ENCODE measurements at regions not wholly inside any gene's neighbourhood (a gene's known extent, or its start where the extent isn't known, plus 50 kb on each side); places are given as distances from the start of the nearest gene placed in this dataset.
A peak's percentile ranks its signal among the peaks of the same experiment; 100 is the strongest.

DNA sequence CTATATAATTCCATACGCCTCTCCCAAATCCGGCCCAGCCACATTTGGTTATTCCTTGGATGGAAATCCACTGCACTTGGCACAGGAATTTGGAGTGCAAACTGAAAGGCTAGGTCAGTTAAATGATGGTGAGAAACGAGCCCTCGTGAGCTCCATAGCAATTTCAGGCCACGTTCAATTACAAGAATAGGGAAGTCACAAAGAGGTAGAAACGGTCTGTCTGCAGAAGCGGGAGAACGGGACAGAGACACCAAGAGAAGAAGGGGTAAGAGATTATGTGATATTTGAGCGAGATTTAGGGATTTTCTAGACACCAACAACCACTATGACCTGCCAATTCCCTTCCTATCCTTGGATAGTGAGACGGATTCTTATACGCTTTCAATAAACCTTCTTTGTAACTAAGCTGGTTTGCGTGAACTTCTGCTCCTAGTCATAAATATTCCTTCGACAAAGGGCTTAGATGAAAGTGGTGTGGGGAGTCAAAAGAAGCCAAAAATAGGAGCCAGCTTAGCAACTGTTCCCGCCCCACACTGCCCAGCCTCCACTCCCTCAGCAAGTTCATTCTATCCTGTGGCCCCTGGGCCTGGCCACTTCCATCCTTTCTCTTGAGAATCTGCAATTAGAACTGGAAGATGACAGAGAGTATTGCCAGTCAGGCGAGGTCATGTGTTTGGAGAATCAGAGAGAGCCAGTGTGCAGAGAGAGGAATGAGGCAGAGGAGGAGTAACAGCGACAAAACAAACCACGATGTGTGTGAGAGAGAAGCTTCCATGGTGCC, 118.4 kb downstream of the ZNF608 start:
- H3K4me1 ChIP-seq: peaks cover 0 to 20% of the 10 kb centered on the region in 2 donors
- no peaks in the 10 kb centered on the region for H3K9me3 ChIP-seq
- no peaks in the 10 kb centered on the region for H3K27me3 ChIP-seq
- H3K4me3 ChIP-seq: no peak overlapping the region
- H3K36me3 ChIP-seq: no peaks in the 10 kb centered on the region
- DNase-seq (ENCODE audit: low spot score): no peak
- TF ChIP-seq CTCF (IDR thresholded peaks at IDR 0.05): no peak
- H3K27ac ChIP-seq: peak overlapping the region; percentile 46 to 70

GRCh38 chr5:124626053-124626452, 120.4 kb downstream of the ZNF608 start:
- Histone ChIP-seq H3K4me1 (peaks cover 0 to 20% of the 10 kb centered on the region in 2 donors), H3K36me3 (no peaks in the 10 kb centered on the region), H3K4me3 (no peak overlapping the region), H3K27ac (no peak overlapping the region), H3K27me3 (no peaks in the 10 kb centered on the region), H3K9me3 (no peaks in the 10 kb centered on the region)
- no peak for TF ChIP-seq CTCF (IDR thresholded peaks at IDR 0.05)
- no peak for DNase-seq (ENCODE audit: low spot score)

DNA sequence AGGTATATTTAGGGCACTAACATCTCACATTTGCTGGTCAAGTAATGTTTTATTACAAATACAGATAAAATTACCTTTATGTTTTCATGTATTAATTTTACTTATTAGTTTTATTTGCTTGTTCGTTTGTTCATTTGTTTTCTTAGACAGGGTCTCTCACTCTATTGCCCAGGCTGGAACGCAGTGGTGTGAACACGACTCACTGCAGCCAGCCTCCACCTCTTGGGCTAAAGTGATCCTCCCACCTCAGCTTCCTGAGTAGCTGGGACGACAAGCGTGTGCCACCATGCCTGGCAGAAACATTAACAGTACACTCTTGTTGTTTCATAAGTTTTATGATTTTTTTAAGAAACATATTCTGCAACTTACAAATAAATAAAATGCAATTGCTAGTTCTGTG, 123.2 kb downstream of the ZNF608 start:
- Histone ChIP-seq H3K27me3 (no peaks in the 10 kb centered on the region), H3K27ac (no peak overlapping the region), H3K4me3 (no peak overlapping the region), H3K36me3 (no peaks in the 10 kb centered on the region), H3K4me1 (peaks cover 0 to 3% of the 10 kb centered on the region in 2 donors), H3K9me3 (no peaks in the 10 kb centered on the region)
- TF ChIP-seq CTCF (IDR thresholded peaks at IDR 0.05): no peak
- DNase-seq (ENCODE audit: low spot score): no peak

DNA sequence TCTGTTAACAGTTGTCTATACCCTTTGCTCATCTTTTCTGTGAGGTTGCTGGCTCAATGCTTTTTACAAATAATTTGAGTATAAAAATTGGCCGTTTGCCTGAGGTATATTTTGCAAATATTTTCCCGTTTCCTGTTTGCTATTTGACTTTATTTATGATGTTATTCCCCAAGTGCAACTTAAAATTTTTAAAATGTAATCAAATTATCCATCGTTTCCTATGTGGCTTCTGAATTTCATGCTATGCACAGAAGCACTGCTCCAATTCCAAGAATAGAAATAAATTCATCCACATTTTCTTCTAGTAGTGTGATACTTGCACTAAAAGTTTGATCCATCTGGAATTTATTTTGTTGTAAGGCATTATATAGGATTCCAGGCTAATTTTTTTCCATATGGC, 123.6 kb downstream of the ZNF608 start:
- H3K9me3 ChIP-seq: no peaks in the 10 kb centered on the region
- no peak overlapping the region for H3K27ac ChIP-seq
- no peak for DNase-seq (ENCODE audit: low spot score)
- H3K36me3 ChIP-seq: no peaks in the 10 kb centered on the region
- no peaks in the 10 kb centered on the region for H3K4me1 ChIP-seq
- no peaks in the 10 kb centered on the region for H3K27me3 ChIP-seq
- no peak overlapping the region for H3K4me3 ChIP-seq
- TF ChIP-seq CTCF (IDR thresholded peaks at IDR 0.05): no peak

- DNase-seq (ENCODE audit: low spot score): no peak
- no peaks in the 10 kb centered on the region for H3K36me3 ChIP-seq
- TF ChIP-seq CTCF (IDR thresholded peaks at IDR 0.05): no peak
- H3K27me3 ChIP-seq: no peaks in the 10 kb centered on the region
- H3K27ac ChIP-seq: no peak overlapping the region
- no peak overlapping the region for H3K4me3 ChIP-seq
- H3K4me1 ChIP-seq: no peaks in the 10 kb centered on the region
- no peaks in the 10 kb centered on the region for H3K9me3 ChIP-seq
These were observed 125.2 kb downstream of the ZNF608 start for GRCh38 chr5:124621279-124621678.

DNA sequence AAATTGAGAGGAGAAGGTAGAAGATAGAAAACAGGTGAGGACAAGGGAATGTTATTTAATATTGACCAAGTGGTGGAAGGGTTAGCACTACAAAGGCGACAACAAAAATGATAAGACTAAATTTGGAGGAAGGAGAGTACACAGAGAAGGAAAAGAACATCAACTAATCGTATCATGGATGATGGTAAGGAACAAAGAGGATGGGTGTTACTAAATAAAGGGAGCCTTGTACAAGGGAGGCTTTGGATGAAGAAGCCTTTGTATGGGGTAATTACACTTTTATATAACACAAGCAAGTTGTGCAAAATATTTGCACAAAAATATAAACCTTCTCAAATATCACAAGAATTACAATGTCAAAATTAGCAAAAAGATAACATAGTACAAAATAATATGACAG, 125.7 kb downstream of the ZNF608 start:
- no peak for TF ChIP-seq CTCF (IDR thresholded peaks at IDR 0.05)

More for the DNA sequence above, 125.7 kb downstream of the ZNF608 start:
- H3K27me3 ChIP-seq: no peaks in the 10 kb centered on the region
- H3K4me3 ChIP-seq: no peak overlapping the region
- no peaks in the 10 kb centered on the region for H3K36me3 ChIP-seq
- no peak overlapping the region for H3K27ac ChIP-seq
- no peaks in the 10 kb centered on the region for H3K9me3 ChIP-seq
- DNase-seq (ENCODE audit: low spot score): no peak
- H3K4me1 ChIP-seq: no peaks in the 10 kb centered on the region
